ENCODE measurements at regions not wholly inside any gene's neighbourhood (a gene's known extent, or its start where the extent isn't known, plus 50 kb on each side); places are given as distances from the start of the nearest gene placed in this dataset.
A peak's percentile ranks its signal among the peaks of the same experiment; 100 is the strongest.
"Not testable (repeated sequence)": the region's sequence is repeated elsewhere in the genome, so short reads cannot be mapped to it uniquely, and the experiment has no call there.

- no peak for DNase-seq
- ATAC-seq (ENCODE audit: low FRiP score): no peak
- Histone ChIP-seq H3K9me3 (ENCODE audit: control insufficient read depth, low read length) (no peaks in the 10 kb centered on the region), H3K27me3 (ENCODE audit: control insufficient read depth in 1 of 2, insufficient read depth in 2 of 2, low read length in 1 of 2) (peaks cover 0 to 2% of the 10 kb centered on the region in 2 donors), H3K4me1 (ENCODE audit: control insufficient read depth in 1 of 2, insufficient read depth in 2 of 2, low read length in 2 of 2) (no peaks in the 10 kb centered on the region), H3K27ac (ENCODE audit: low read depth in 1 of 2, low read length in 2 of 2) (no peak overlapping the region), H3K36me3 (ENCODE audit: control insufficient read depth in 1 of 2, insufficient read depth in 2 of 2, low read length in 1 of 2) (no peaks in the 10 kb centered on the region), H3K4me3 (ENCODE audit: low read length in 2 of 2) (no peak overlapping the region)
- 2 to 4% methylated on average over 3 of the region's 3 CpGs for WGBS, 2 donors
- intact Hi-C loops (cut with DNase I): no loop called here
Observed at GRCh38 chr18:70822117-70822516, 533.3 kb downstream of the SOCS6 start.

- WGBS, 2 donors: 69% methylated on average over 8 of the region's 8 CpGs
- no peak for ATAC-seq (ENCODE audit: low FRiP score)
- Histone ChIP-seq H3K9me3 (ENCODE audit: control insufficient read depth, low read length) (no peaks in the 10 kb centered on the region), H3K36me3 (ENCODE audit: control insufficient read depth in 1 of 2, insufficient read depth in 2 of 2, low read length in 1 of 2) (no peaks in the 10 kb centered on the region), H3K27me3 (ENCODE audit: control insufficient read depth in 1 of 2, insufficient read depth in 2 of 2, low read length in 1 of 2) (no peaks in the 10 kb centered on the region), H3K4me1 (ENCODE audit: control insufficient read depth in 1 of 2, insufficient read depth in 2 of 2, low read length in 2 of 2) (no peaks in the 10 kb centered on the region), H3K27ac (ENCODE audit: low read depth in 1 of 2, low read length in 2 of 2) (no peak overlapping the region), H3K4me3 (ENCODE audit: low read length in 2 of 2) (no peak overlapping the region)
- no peak for DNase-seq
- intact Hi-C loops (cut with DNase I): no loop called here
Observed at GRCh38 chr18:70808481-70809056, 519.7 kb downstream of the SOCS6 start.

DNA sequence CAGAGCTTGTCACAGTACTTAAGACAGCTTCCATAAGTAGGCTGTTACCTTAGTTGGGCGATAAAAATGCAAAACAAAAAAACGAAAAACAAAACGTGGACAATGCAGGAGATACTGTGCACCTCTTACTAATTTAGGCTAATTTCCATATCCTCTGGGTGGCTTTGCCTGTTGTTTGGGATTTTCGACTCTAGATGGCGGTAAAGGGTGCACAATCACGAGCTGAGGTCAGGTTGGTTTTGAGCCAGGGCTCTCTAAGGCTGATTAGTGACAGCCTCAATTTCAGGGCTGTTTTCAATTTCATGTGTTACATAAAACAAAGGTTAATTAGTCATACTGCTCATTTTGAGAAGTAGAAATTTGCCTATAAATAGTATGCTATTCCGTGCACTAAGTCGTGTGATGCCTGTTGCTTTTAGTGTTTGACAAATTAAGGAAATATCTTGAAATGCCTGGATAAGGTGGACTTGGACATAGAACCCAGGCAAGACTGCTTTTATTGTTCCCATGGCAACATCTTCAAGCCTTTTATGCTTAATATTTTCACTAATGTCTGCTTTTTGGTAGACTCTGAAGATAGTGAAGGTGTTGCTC lies 493.1 kb downstream of the SOCS6 start:
- 10% methylated on average over 8 of the region's 8 CpGs for WGBS, 2 donors
- H3K27me3 ChIP-seq (ENCODE audit: control insufficient read depth in 1 of 2, insufficient read depth in 2 of 2, low read length in 1 of 2): no peaks in the 10 kb centered on the region

GRCh38 chr18:70766254-70766653 lies 477.4 kb downstream of the SOCS6 start:
- DNase-seq; H3K27ac ChIP-seq (ENCODE audit: low read depth in 1 of 2, low read length in 2 of 2); H3K4me3 ChIP-seq (ENCODE audit: low read length in 2 of 2); H3K4me1 ChIP-seq (ENCODE audit: control insufficient read depth in 1 of 2, insufficient read depth in 2 of 2, low read length in 2 of 2); H3K27me3 ChIP-seq (ENCODE audit: control insufficient read depth in 1 of 2, insufficient read depth in 2 of 2, low read length in 1 of 2); H3K9me3 ChIP-seq (ENCODE audit: control insufficient read depth, low read length); ATAC-seq (ENCODE audit: low FRiP score); intact Hi-C loops (cut with DNase I); H3K36me3 ChIP-seq (ENCODE audit: control insufficient read depth in 1 of 2, insufficient read depth in 2 of 2, low read length in 1 of 2): not testable (repeated sequence)
- WGBS, 2 donors: 90 to 91% methylated on average over 3 of the region's 3 CpGs

More for the DNA sequence above, 493.1 kb downstream of the SOCS6 start:
- Histone ChIP-seq H3K4me1 (ENCODE audit: control insufficient read depth in 1 of 2, insufficient read depth in 2 of 2, low read length in 2 of 2) (peaks cover 0 to 2% of the 10 kb centered on the region in 2 donors), H3K4me3 (ENCODE audit: low read length in 2 of 2) (no peak overlapping the region), H3K27ac (ENCODE audit: low read depth in 1 of 2, low read length in 2 of 2) (no peak overlapping the region), H3K9me3 (ENCODE audit: control insufficient read depth, low read length) (no peaks in the 10 kb centered on the region), H3K36me3 (ENCODE audit: control insufficient read depth in 1 of 2, insufficient read depth in 2 of 2, low read length in 1 of 2) (no peaks in the 10 kb centered on the region)
- intact Hi-C loops (cut with DNase I): no loop called here
- DNase-seq (no peak), ATAC-seq (ENCODE audit: low FRiP score) (no peak)

DNA sequence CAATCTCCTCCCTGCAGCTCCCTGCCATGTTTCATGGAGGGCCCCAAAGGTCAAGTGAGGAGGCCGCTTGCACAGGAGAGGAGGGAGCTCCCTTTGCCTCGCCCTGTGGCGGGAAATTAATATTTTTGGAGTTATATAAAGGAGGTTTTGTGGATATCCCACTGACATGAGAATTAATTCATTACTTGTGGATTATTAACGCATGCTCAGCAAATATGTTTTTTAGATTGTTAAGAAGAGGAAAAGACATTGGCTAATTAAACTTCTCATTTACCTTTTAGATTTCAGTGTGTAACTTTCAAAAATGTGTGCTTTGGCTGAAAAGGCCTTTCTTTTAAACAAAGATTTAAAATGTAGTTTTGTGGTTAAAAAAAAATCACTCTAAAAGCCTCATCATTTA lies 474.0 kb downstream of the SOCS6 start:
- Histone ChIP-seq H3K4me3 (ENCODE audit: low read length in 2 of 2) (no peak overlapping the region), H3K27ac (ENCODE audit: low read depth in 1 of 2, low read length in 2 of 2) (no peak overlapping the region), H3K9me3 (ENCODE audit: control insufficient read depth, low read length) (no peaks in the 10 kb centered on the region), H3K4me1 (ENCODE audit: control insufficient read depth in 1 of 2, insufficient read depth in 2 of 2, low read length in 2 of 2) (no peaks in the 10 kb centered on the region), H3K36me3 (ENCODE audit: control insufficient read depth in 1 of 2, insufficient read depth in 2 of 2, low read length in 1 of 2) (no peaks in the 10 kb centered on the region), H3K27me3 (ENCODE audit: control insufficient read depth in 1 of 2, insufficient read depth in 2 of 2, low read length in 1 of 2) (no peaks in the 10 kb centered on the region)
- intact Hi-C loops (cut with DNase I): no loop called here
- WGBS, 2 donors: 90 to 93% methylated on average over 4 of the region's 4 CpGs
- ATAC-seq (ENCODE audit: low FRiP score): no peak
- peak in 1 of 2 donors; percentile 51 for DNase-seq

DNA sequence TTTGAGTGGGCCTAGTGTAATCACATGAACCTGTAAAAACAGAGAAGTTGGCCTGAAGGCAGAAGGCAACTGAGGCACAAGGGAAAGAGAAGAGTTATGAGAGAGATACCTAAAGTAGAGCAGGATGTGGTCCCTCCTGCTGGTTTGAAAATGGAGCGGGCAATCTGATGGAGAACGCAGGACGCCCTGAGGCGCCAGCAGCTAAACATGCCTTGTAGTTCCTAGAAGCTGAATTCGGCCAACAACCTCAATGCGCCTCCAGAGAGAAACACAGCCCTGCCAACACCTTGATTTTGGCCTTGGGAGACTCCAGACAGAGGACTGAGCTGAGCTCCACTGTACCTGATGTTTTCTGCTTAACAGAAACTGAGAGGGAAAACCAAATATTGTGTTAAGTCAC lies 469.9 kb downstream of the SOCS6 start:
- no peaks in the 10 kb centered on the region for H3K9me3 ChIP-seq (ENCODE audit: control insufficient read depth, low read length)
- intact Hi-C loops (cut with DNase I): no loop called here
- H3K36me3 ChIP-seq (ENCODE audit: control insufficient read depth in 1 of 2, insufficient read depth in 2 of 2, low read length in 1 of 2): no peaks in the 10 kb centered on the region
- DNase-seq: no peak
- ATAC-seq (ENCODE audit: low FRiP score): no peak
- H3K4me1 ChIP-seq (ENCODE audit: control insufficient read depth in 1 of 2, insufficient read depth in 2 of 2, low read length in 2 of 2): no peaks in the 10 kb centered on the region
- no peak overlapping the region for H3K27ac ChIP-seq (ENCODE audit: low read depth in 1 of 2, low read length in 2 of 2)
- no peak overlapping the region for H3K4me3 ChIP-seq (ENCODE audit: low read length in 2 of 2)
- 96 to 98% methylated on average over 6 of the region's 6 CpGs for WGBS, 2 donors
- H3K27me3 ChIP-seq (ENCODE audit: control insufficient read depth in 1 of 2, insufficient read depth in 2 of 2, low read length in 1 of 2): no peaks in the 10 kb centered on the region

DNA sequence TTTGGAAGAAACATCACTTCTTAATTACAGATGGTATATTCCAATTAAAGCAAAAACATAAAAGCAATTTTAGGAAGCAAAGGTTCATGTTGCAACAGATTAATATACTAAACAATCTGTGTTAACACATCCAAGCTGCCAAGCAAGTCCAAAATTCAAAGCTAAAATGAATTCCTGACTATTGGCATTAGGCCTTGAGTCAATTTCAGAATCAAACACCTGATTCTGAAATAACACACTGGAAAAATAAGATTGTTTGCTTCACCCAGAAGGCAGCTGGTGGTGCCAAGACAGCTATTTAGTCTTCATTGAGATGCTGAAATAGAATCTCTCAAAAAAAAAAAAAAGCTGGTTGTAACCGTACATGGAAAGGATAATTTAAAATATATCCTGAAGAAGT lies 465.6 kb downstream of the SOCS6 start:
- no peak for DNase-seq
- Histone ChIP-seq H3K9me3 (ENCODE audit: control insufficient read depth, low read length) (no peaks in the 10 kb centered on the region), H3K27me3 (ENCODE audit: control insufficient read depth in 1 of 2, insufficient read depth in 2 of 2, low read length in 1 of 2) (no peaks in the 10 kb centered on the region), H3K4me3 (ENCODE audit: low read length in 2 of 2) (no peak overlapping the region), H3K27ac (ENCODE audit: low read depth in 1 of 2, low read length in 2 of 2) (no peak overlapping the region), H3K36me3 (ENCODE audit: control insufficient read depth in 1 of 2, insufficient read depth in 2 of 2, low read length in 1 of 2) (no peaks in the 10 kb centered on the region), H3K4me1 (ENCODE audit: control insufficient read depth in 1 of 2, insufficient read depth in 2 of 2, low read length in 2 of 2) (no peaks in the 10 kb centered on the region)
- intact Hi-C loops (cut with DNase I): no loop called here
- no peak for ATAC-seq (ENCODE audit: low FRiP score)
- 32 to 78% methylated on average over 1 of the region's 1 CpG for WGBS, 2 donors

DNA sequence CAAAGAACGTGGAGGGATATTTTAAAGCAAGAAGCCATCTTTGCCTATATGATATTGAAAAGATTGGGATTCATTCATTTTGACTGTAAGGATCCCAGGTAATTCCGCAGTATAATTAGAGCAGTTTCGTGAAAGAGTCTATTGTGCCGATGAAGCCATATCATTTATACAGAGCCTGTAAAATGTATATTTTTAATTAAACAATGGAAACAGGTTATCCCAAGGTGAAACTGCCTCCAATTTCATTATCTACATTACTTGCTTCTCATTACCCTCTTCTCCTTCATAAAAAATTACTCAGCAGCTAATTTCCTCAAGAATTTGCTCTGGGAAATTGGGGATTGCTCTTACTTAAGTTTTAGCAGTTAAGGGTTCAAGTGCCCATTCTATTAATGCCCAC lies 444.1 kb downstream of the SOCS6 start:
- DNase-seq (no peak), ATAC-seq (ENCODE audit: low FRiP score) (no peak)
- no peak overlapping the region for H3K27ac ChIP-seq (ENCODE audit: low read depth in 1 of 2, low read length in 2 of 2)
- no peaks in the 10 kb centered on the region for H3K27me3 ChIP-seq (ENCODE audit: control insufficient read depth in 1 of 2, insufficient read depth in 2 of 2, low read length in 1 of 2)
- H3K36me3 ChIP-seq (ENCODE audit: control insufficient read depth in 1 of 2, insufficient read depth in 2 of 2, low read length in 1 of 2): no peaks in the 10 kb centered on the region
- WGBS, 2 donors: 93 to 95% methylated on average over 4 of the region's 4 CpGs
- intact Hi-C loops (cut with DNase I): no loop called here
- no peak overlapping the region for H3K4me3 ChIP-seq (ENCODE audit: low read length in 2 of 2)
- peaks cover 3% of the 10 kb centered on the region for H3K9me3 ChIP-seq (ENCODE audit: control insufficient read depth, low read length)
- H3K4me1 ChIP-seq (ENCODE audit: control insufficient read depth in 1 of 2, insufficient read depth in 2 of 2, low read length in 2 of 2): no peaks in the 10 kb centered on the region

DNA sequence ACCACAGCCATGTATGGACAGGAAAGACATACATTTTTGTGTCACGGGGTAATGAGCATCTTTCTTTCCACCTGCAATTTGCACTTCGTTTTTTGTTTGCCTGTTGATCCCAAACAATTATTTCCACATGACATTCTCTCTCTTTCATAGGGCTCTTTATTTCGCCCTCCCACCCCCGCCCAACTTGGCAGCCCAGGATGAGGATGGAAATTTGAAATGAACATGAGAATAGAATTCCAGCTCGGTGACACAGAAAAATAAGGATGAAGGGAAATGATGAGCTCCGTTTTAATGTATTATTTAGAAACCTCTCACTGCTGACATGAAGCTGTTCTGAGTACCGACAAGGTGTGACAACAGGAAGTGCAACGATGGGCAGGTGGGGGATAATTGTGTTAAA lies 443.3 kb downstream of the SOCS6 start:
- Histone ChIP-seq H3K27me3 (ENCODE audit: control insufficient read depth in 1 of 2, insufficient read depth in 2 of 2, low read length in 1 of 2) (no peaks in the 10 kb centered on the region), H3K4me1 (ENCODE audit: control insufficient read depth in 1 of 2, insufficient read depth in 2 of 2, low read length in 2 of 2) (no peaks in the 10 kb centered on the region), H3K27ac (ENCODE audit: low read depth in 1 of 2, low read length in 2 of 2) (no peak overlapping the region), H3K9me3 (ENCODE audit: control insufficient read depth, low read length) (peaks cover 3% of the 10 kb centered on the region), H3K4me3 (ENCODE audit: low read length in 2 of 2) (no peak overlapping the region), H3K36me3 (ENCODE audit: control insufficient read depth in 1 of 2, insufficient read depth in 2 of 2, low read length in 1 of 2) (no peaks in the 10 kb centered on the region)
- intact Hi-C loops (cut with DNase I): no loop called here
- DNase-seq (no peak), ATAC-seq (ENCODE audit: low FRiP score) (no peak)
- 85 to 86% methylated on average over 8 of the region's 8 CpGs for WGBS, 2 donors

Measured in aorta (tissue), 5 donors.